HepG2 (cell line): ENCODE measurements at regions not wholly inside any gene's neighbourhood (a gene's known extent, or its start where the extent isn't known, plus 50 kb on each side); places are given as distances from the start of the nearest gene placed in this dataset.
"Not testable (repeated sequence)": the region's sequence is repeated elsewhere in the genome, so short reads cannot be mapped to it uniquely, and the experiment has no call there.

ENCODE experiments used
- ATAC-seq: fragments of 200-7000 bp; cut with Tn5 transposase; 3 replicates; pipeline ENCODE4 v1.9.1; 2020; ENCODE audit warnings: mild to moderate bottlenecking, moderate library complexity
- BruUV-seq: library from RNA; stranded (reverse); fragments of 400-500 nt; replicated peaks from 2 replicates; lab custom pipeline; 2021; lab: Mats Ljungman, UMichigan
- CTCF ChIA-PET: fragments of 300-600 bp; formaldehyde crosslinking; extraction: SDS; loops from one replicate; lab custom pipeline; 2021; ENCODE audit warnings: low total read pairs, inconsistent platforms, low intra/inter-chr PET ratio; lab: Yijun Ruan, JAX
- POLR2A ChIA-PET: fragments of 350-600 bp; sonication (Branson Sonifier 250); formaldehyde crosslinking; loops from one replicate; lab custom pipeline; 2020; ENCODE audit warnings: antibody characterized with exemption, inconsistent platforms; lab: Yijun Ruan, JAX
- DNase-seq: peaks from one replicate; pipeline ENCODE4 v3.0.0-alpha.2; 2015; ENCODE audit warnings: low spot score
- FAIRE-seq: peaks from 3 replicates; lab custom pipeline; 2011; peaks lifted over from hg19 to GRCh38; lab: Jason Lieb, UNC
- H2AFZ ChIP-seq: one replicate; pipeline ENCODE4 v1.6.1; 2011; ENCODE audit warnings: low read length, inconsistent platforms
- H3K27ac ChIP-seq: fragments of 300-600 bp; 3 replicates; pipeline ENCODE4 v1.8.0; 2011; ENCODE audit warnings: mixed run types, mild to moderate bottlenecking, mixed read lengths, low read length, inconsistent platforms; ENCODE audit not compliant: insufficient read depth; ENCODE audit errors: extremely low read length
- H3K27me3 ChIP-seq, 2 experiments: fragments of 200-600 bp in 1 of 2; 2 replicates in 1 of 2; 3 replicates in 1 of 2; pipeline versions ENCODE4 v1.6.0 to v1.8.0; 2011; ENCODE audit warnings: low read length in 2 of 2, mild to moderate bottlenecking in 2 of 2, moderate library complexity in 2 of 2, inconsistent platforms in 1 of 2; ENCODE audit not compliant: insufficient read depth in 2 of 2, control insufficient read depth in 1 of 2
- H3K36me3 ChIP-seq, 2 experiments: fragments of 200-600 bp in 1 of 2; replicated peaks in 1 of 2; 2 replicates in 1 of 2; 3 replicates in 1 of 2; pipeline versions ENCODE4 v1.5.1 to v1.8.0; 2011; ENCODE audit warnings: low read length in 2 of 2, inconsistent platforms in 1 of 2; ENCODE audit not compliant: insufficient read depth in 2 of 2, control insufficient read depth in 1 of 2
- H3K4me1 ChIP-seq: 2 replicates; pipeline ENCODE4 v1.5.1; 2012; ENCODE audit warnings: low read length, inconsistent platforms; ENCODE audit not compliant: insufficient read depth
- H3K4me2 ChIP-seq: 2 replicates; pipeline ENCODE4 v1.6.0; 2011; ENCODE audit warnings: low read depth, low read length, inconsistent platforms
- H3K4me3 ChIP-seq, 3 experiments: fragments of 200-600 bp in 1 of 3; sonication (generic), shearing (Covaris generic) in 1 of 3; replicated peaks in 1 of 3; 2 replicates each; pipeline ENCODE4 v1.5.1; 2011 to 2016; ENCODE audit warnings: low read length in 3 of 3, inconsistent platforms in 2 of 3, low read depth in 2 of 3, mild to moderate bottlenecking in 2 of 3, control low read depth in 1 of 3, mixed read lengths in 1 of 3; ENCODE audit not compliant: insufficient read depth in 1 of 3
- H3K79me2 ChIP-seq: one replicate; pipeline ENCODE4 v1.6.1; 2011; ENCODE audit warnings: low read length, inconsistent platforms; ENCODE audit not compliant: insufficient read depth
- H3K9ac ChIP-seq: 2 replicates; pipeline ENCODE4 v1.6.0; 2011; ENCODE audit warnings: mild to moderate bottlenecking, low read depth, low read length, inconsistent platforms; ENCODE audit not compliant: insufficient read depth
- H3K9me3 ChIP-seq: 2 replicates; pipeline ENCODE4 v1.5.1; 2012; ENCODE audit warnings: mild to moderate bottlenecking, low read length
- H4K20me1 ChIP-seq: 2 replicates; pipeline ENCODE4 v1.6.0; 2011; ENCODE audit warnings: inconsistent platforms, mild to moderate bottlenecking, low read length, moderate library complexity; ENCODE audit not compliant: insufficient read depth
- JUN ChIP-seq: sonication (generic); formaldehyde crosslinking; IDR thresholded peaks from 2 replicates; pipeline ENCODE4 v1.4.0; 2020; ENCODE audit warnings: mild to moderate bottlenecking, missing genetic modification reagents
- KDM3A ChIP-seq: IDR thresholded peaks from 2 replicates; pipeline ENCODE4 v1.6.1; 2018; ENCODE audit warnings: low read depth, missing compliant biosample characterization
- NR2F1 ChIP-seq, 2 experiments: fragments of 450-650 bp in 1 of 2; formaldehyde crosslinking in 1 of 2; IDR thresholded peaks; 2 replicates each; pipeline versions ENCODE4 v1.5.0 to v1.6.1; 2016 to 2020; ENCODE audit warnings: mild to moderate bottlenecking in 1 of 2, missing compliant biosample characterization in 1 of 2, missing genetic modification reagents in 1 of 2, moderate library complexity in 1 of 2
- RCOR2 ChIP-seq: IDR thresholded peaks from 2 replicates; pipeline ENCODE4 v1.6.1; 2016; ENCODE audit warnings: missing biosample characterization, missing genetic modification reagents
- ZMAT3 ChIP-seq: sonication (generic); formaldehyde crosslinking; conservative IDR thresholded peaks from 2 replicates; pipeline ENCODE4 v1.7.0; 2021; ENCODE audit warnings: missing genetic modification reagents
- ZNF20 ChIP-seq: sonication (generic); formaldehyde crosslinking; IDR thresholded peaks from 2 replicates; pipeline ENCODE4 v1.4.0; 2020; ENCODE audit warnings: mild to moderate bottlenecking, moderate library complexity, missing genetic modification reagents
- ZNF737 ChIP-seq: sonication (generic); formaldehyde crosslinking; IDR thresholded peaks from 2 replicates; pipeline ENCODE4 v1.5.0; 2020; ENCODE audit warnings: missing genetic modification reagents, mild to moderate bottlenecking, borderline replicate concordance
- WGBS: methylation state at CpG from one replicate; pipeline ENCODE4 v1.1.6; 2017; ENCODE audit warnings: low lambda C conversion rate; 5-methylcytosine and 5-hydroxymethylcytosine counted together
- in situ Hi-C: cut with HindIII; loops from 2 replicates; pipeline ENCODE4 v1.10.0; 2017; ENCODE audit warnings: low pct_unique_long_range_greater_than_20kb; ENCODE audit not compliant: extremely low pct_ligation_motif_present
- intact Hi-C: fragments of 100-400 bp; cut with micrococcal nuclease; formaldehyde crosslinking; loops from one replicate; pipeline ENCODE4 v1.10.0; 2022; ENCODE audit not compliant: unreplicated experiment

DNA sequence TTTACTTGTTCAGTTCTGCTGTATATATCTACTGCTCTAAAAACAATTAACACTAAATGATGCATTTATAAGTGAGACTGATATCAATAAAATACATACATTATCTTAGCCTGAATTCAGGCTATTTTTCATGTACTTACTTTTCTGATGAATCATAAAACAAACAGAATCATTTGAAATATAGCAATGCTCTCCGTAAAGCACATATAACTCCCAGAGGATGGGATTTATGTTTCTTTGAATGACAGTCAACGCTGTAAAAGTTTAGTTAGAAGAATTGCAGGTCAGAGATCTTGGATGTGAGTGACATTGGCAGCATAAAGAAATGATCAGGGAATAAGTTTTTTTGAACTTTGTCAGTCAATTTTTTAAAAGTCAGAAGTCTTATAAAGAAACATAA lies 740.2 kb upstream of the NOVA1 start:
- no peak overlapping the region for H3K4me3 ChIP-seq
- H3K4me2 ChIP-seq = no peak overlapping the region
- no peaks in the 10 kb centered on the region for H3K79me2 ChIP-seq
- intact Hi-C loops (no loop called here), in situ Hi-C loops (no loop called here)
- H3K9me3 ChIP-seq = peaks cover 96% of the 10 kb centered on the region
- TF ChIP-seq ZNF20 (CRISPR knock-in tag) (no peak), ZMAT3 (no peak), RCOR2 (CRISPR knock-in tag) (no peak), NR2F1 (CRISPR knock-in tag; IDR thresholded peaks at IDR 0.05) (no peak), ZNF737 (no peak), JUN (CRISPR knock-in tag) (no peak), KDM3A (no peak)
- H3K27me3 ChIP-seq = no peaks in the 10 kb centered on the region
- no TSS peak for BruUV-seq
- DNase-seq (no peak), FAIRE-seq (no peak), ATAC-seq (no peak)
- H3K4me1 ChIP-seq = no peaks in the 10 kb centered on the region
- no peak overlapping the region for H3K27ac ChIP-seq
- no peak overlapping the region for H2AFZ ChIP-seq
- H3K9ac ChIP-seq = no peak overlapping the region
- POLR2A ChIA-PET = no interaction called here
- 26% methylated on average over 2 of the region's 2 CpGs for WGBS
- H3K36me3 ChIP-seq = no peaks in the 10 kb centered on the region
- no peaks in the 10 kb centered on the region for H4K20me1 ChIP-seq
- CTCF ChIA-PET = no interaction called here

DNA sequence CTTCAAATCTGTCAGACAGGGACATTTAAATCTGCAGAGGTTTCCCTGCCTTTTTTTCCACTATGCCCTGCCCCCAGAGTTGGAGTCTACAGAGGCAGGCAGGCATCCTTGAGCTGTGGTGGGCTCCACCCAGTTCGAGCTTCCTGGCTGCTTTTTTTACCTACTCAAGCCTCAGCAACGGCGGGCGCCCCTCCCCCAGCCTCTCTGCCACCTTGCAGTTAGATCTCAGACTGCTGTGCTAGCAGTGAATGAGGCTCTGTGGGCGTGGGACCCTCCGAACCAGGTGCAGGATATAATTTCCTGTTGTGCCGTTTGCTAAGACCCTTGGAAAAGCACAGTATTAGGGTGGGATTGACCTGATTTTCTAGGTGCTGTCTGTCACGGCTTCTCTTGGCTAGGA lies 765.2 kb upstream of the NOVA1 start:
- H3K27me3 ChIP-seq, POLR2A ChIA-PET, H2AFZ ChIP-seq, H3K4me1 ChIP-seq, DNase-seq, ATAC-seq, H3K4me3 ChIP-seq, FAIRE-seq, BruUV-seq, H3K27ac ChIP-seq, H3K36me3 ChIP-seq, H3K79me2 ChIP-seq, H4K20me1 ChIP-seq, H3K9ac ChIP-seq, in situ Hi-C loops, intact Hi-C loops, CTCF ChIA-PET, H3K4me2 ChIP-seq: not testable (repeated sequence)
- H3K9me3 ChIP-seq = peaks cover 85% of the 10 kb centered on the region
- 1% methylated on average over 8 of the region's 8 CpGs for WGBS
